SK-N-SH (cell line): ENCODE measurements at regions not wholly inside any gene's neighbourhood (a gene's known extent, or its start where the extent isn't known, plus 50 kb on each side); places are given as distances from the start of the nearest gene placed in this dataset.

Source experiments
- CTCF ChIA-PET: fragments of 300-600, 350-600 bp; formaldehyde crosslinking; extraction: SDS; loops from one replicate; lab custom pipeline; 2021; lab: Yijun Ruan, JAX
- POLR2A ChIA-PET: fragments of 350-600 bp; sonication (Branson Sonifier 250); formaldehyde crosslinking; extraction: SDS; loops from one replicate; lab custom pipeline; 2020; ENCODE audit warnings: antibody characterized with exemption, inconsistent platforms; lab: Yijun Ruan, JAX
- DNase-seq: peaks from one replicate; pipeline ENCODE4 v3.0.0; 2012
- H2AFZ ChIP-seq: fragments of 200-600 bp; sonication (generic); 2 replicates; pipeline ENCODE4 v1.8.1; 2016; ENCODE audit warnings: antibody characterized with exemption, mild to moderate bottlenecking, low read depth
- H3F3A ChIP-seq: fragments of 200-600 bp; sonication (generic); replicated peaks from 2 replicates; pipeline ENCODE3; 2016; ENCODE audit warnings: antibody characterized with exemption, mild to moderate bottlenecking; ENCODE audit not compliant: insufficient read depth
- H3K27ac ChIP-seq, 2 experiments: fragments of 200-500 bp in 1 of 2; fragments of 200-600 bp in 1 of 2; sonication (Bioruptor generic) in 1 of 2; sonication (generic), shearing (Covaris generic) in 1 of 2; 2 replicates each; pipeline versions ENCODE4 v1.5.1 to v1.6.1; 2014 to 2016; ENCODE audit warnings: low read depth in 2 of 2, inconsistent platforms in 1 of 2, low read length in 1 of 2, mild to moderate bottlenecking in 1 of 2, mixed read lengths in 1 of 2
- H3K27me3 ChIP-seq: fragments of 200-600 bp; sonication (generic), shearing (Covaris generic); 2 replicates; pipeline ENCODE4 v1.6.1; 2016; ENCODE audit warnings: mixed run types; ENCODE audit not compliant: insufficient read depth
- H3K36me3 ChIP-seq, 2 experiments: fragments of 200-500 bp in 1 of 2; fragments of 200-600 bp in 1 of 2; sonication (Bioruptor generic) in 1 of 2; sonication (generic) in 1 of 2; replicated peaks in 1 of 2; 2 replicates each; pipeline versions ENCODE3 to v1.5.1; 2014 to 2016; ENCODE audit warnings: low read length in 1 of 2, mild to moderate bottlenecking in 1 of 2; ENCODE audit not compliant: insufficient read depth in 2 of 2, control insufficient read depth in 1 of 2
- H3K4me1 ChIP-seq, 2 experiments: fragments of 200-500 bp in 1 of 2; fragments of 200-600 bp in 1 of 2; sonication (Bioruptor generic) in 1 of 2; sonication (generic), shearing (Covaris generic) in 1 of 2; 2 replicates each; pipeline versions ENCODE4 v1.5.1 to v1.6.1; 2014 to 2016; ENCODE audit warnings: low read depth in 1 of 2, low read length in 1 of 2, mixed run types in 1 of 2; ENCODE audit not compliant: insufficient read depth in 2 of 2, control insufficient read depth in 1 of 2
- H3K4me2 ChIP-seq: fragments of 200-600 bp; sonication (generic), shearing (Covaris generic); 2 replicates; pipeline ENCODE4 v1.6.1; 2017; ENCODE audit warnings: mixed run types
- H3K4me3 ChIP-seq, 2 experiments: fragments of 200-500 bp in 1 of 2; fragments of 200-600 bp in 1 of 2; sonication (Bioruptor generic) in 1 of 2; sonication (generic), shearing (Covaris generic) in 1 of 2; 2 replicates each; pipeline versions ENCODE4 v1.5.1 to v1.8.1; 2014 to 2016; ENCODE audit warnings: low read depth in 2 of 2, inconsistent platforms in 1 of 2, low read length in 1 of 2, mild to moderate bottlenecking in 1 of 2, mixed read lengths in 1 of 2, moderate library complexity in 1 of 2
- H3K79me2 ChIP-seq: fragments of 200-600 bp; sonication (generic); 2 replicates; pipeline ENCODE4 v1.8.1; 2017; ENCODE audit warnings: mild to moderate bottlenecking; ENCODE audit not compliant: insufficient read depth
- H3K9ac ChIP-seq: fragments of 200-600 bp; sonication (generic); 2 replicates; pipeline ENCODE4 v1.6.1; 2017; ENCODE audit warnings: mixed run types
- H3K9me2 ChIP-seq: fragments of 200-600 bp; sonication (generic); 2 replicates; pipeline ENCODE4 v1.6.1; 2017; ENCODE audit warnings: mixed run types
- H3K9me3 ChIP-seq: fragments of 200-600 bp; sonication (generic); 2 replicates; pipeline ENCODE4 v1.6.1; 2017; ENCODE audit warnings: mixed run types, mild to moderate bottlenecking, moderate library complexity
- H4K20me1 ChIP-seq: fragments of 200-600 bp; sonication (generic); 2 replicates; pipeline ENCODE4 v1.6.1; 2017; ENCODE audit warnings: mild to moderate bottlenecking, mixed run types; ENCODE audit not compliant: insufficient read depth
- CHD2 ChIP-seq: fragments of 150-350 bp; IDR thresholded peaks from 2 replicates; pipeline ENCODE4 v1.6.1; 2018; ENCODE audit warnings: low read length; ENCODE audit not compliant: partially characterized antibody
- ELF1 ChIP-seq: IDR thresholded peaks from 2 replicates; pipeline ENCODE4 v1.4.0; 2012
- EP300 ChIP-seq, 2 experiments: IDR thresholded peaks; 2 replicates each; pipeline versions ENCODE4 v1.4.0 to v1.6.1; 2012; ENCODE audit warnings: borderline replicate concordance in 1 of 2, low read depth in 1 of 2, low read length in 1 of 2
- FOSL2 ChIP-seq: IDR thresholded peaks from 2 replicates; pipeline ENCODE4 v1.4.0; 2012; ENCODE audit warnings: low read depth, mild to moderate bottlenecking, moderate library complexity, borderline replicate concordance
- FOXJ3 ChIP-seq: sonication (generic); formaldehyde crosslinking; IDR thresholded peaks from 2 replicates; pipeline ENCODE4 v1.5.1; 2020; ENCODE audit warnings: mild to moderate bottlenecking, missing genetic modification reagents
- FOXM1 ChIP-seq: IDR thresholded peaks from 2 replicates; pipeline ENCODE4 v1.4.0; 2012; ENCODE audit warnings: low read depth, mild to moderate bottlenecking
- GATA2 ChIP-seq: sonication (generic); formaldehyde crosslinking; IDR thresholded peaks from 2 replicates; pipeline ENCODE4 v1.5.0; 2020; ENCODE audit warnings: mild to moderate bottlenecking, missing genetic modification reagents
- JUND ChIP-seq: IDR thresholded peaks from 2 replicates; pipeline ENCODE4 v1.4.0; 2012
- MEF2A ChIP-seq: IDR thresholded peaks from 2 replicates; pipeline ENCODE4 v1.4.0; 2012; ENCODE audit warnings: low read depth, borderline replicate concordance
- NFIC ChIP-seq: IDR thresholded peaks from 2 replicates; pipeline ENCODE4 v1.4.0; 2012; ENCODE audit warnings: borderline replicate concordance
- NRF1 ChIP-seq: IDR thresholded peaks from 2 replicates; pipeline ENCODE4 v1.6.1; 2012; ENCODE audit warnings: low read depth, mild to moderate bottlenecking, low read length
- POLR2AphosphoS5 ChIP-seq: IDR thresholded peaks from 2 replicates; pipeline ENCODE4 v1.6.1; 2012; ENCODE audit warnings: low read depth, low read length
- TAF1 ChIP-seq: IDR thresholded peaks from 2 replicates; pipeline ENCODE4 v1.6.1; 2012; ENCODE audit warnings: low read depth, mild to moderate bottlenecking, low read length, moderate library complexity, borderline replicate concordance
- TCF12 ChIP-seq: IDR thresholded peaks from 2 replicates; pipeline ENCODE4 v1.4.0; 2012
- WGBS: methylation state at CpG from one replicate; pipeline ENCODE4 v1.1.6; 2017; ENCODE audit warnings: low lambda C conversion rate; 5-methylcytosine and 5-hydroxymethylcytosine counted together
- TF ChIP-seq, protein P1 (sequence below): IDR thresholded peaks from 2 replicates; pipeline ENCODE4 v1.6.1; 2012; ENCODE audit warnings: mild to moderate bottlenecking, low read depth, low read length, moderate library complexity
- TF ChIP-seq, protein P2 (sequence below): IDR thresholded peaks from 2 replicates; pipeline ENCODE4 v1.4.0; 2012; ENCODE audit warnings: low read depth
- TF ChIP-seq, protein P3 (sequence below): fragments of 150-350 bp; IDR thresholded peaks from 2 replicates; pipeline ENCODE4 v1.6.1; 2016; ENCODE audit warnings: mild to moderate bottlenecking, low read depth, low read length

DNA sequence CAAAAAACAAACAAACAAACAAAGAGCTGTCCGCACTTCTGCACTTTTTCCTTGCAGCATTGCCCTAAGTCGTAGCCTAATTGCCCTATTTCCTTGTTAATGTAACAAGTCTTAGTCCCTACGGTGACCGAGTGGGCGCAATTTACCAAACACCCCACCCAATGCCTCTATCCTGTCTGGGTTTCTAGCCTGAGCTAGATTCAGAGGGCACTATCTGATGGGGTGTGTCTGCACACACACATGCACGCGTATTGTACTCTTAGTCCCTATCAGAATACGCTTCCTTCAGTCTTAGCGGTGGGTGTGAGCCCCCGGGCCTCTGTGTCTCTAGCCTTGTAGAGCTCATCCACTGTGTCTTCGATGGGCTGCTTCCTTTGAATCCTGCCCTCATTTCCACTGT is 125.9 kb upstream of the DLG1 start:
- Histone ChIP-seq H3F3A (no peaks in the 10 kb centered on the region), H3K4me1 (peaks cover 17 to 49% of the 10 kb centered on the region in 2 experiments; a peak in 3 of 4 replicates), H3K4me2 (no peak overlapping the region), H3K9me2 (no peaks in the 10 kb centered on the region), H2AFZ (no peak overlapping the region), H3K36me3 (no peaks in the 10 kb centered on the region), H3K4me3 (no peak overlapping the region)
- POLR2A ChIA-PET: no interaction called here
- CTCF ChIA-PET: interaction anchor here (1.0 to 1.9 kb wide), 3 partner anchors 30 to 167 kb away, joined by 3 to 13 read pairs (median 3); no protein-coding TSS in a partner anchor
- no peak for DNase-seq
- TF ChIP-seq JUND (no peak), NRF1 (no peak), TAF1 (no peak), POLR2AphosphoS5 (no peak), EP300 (IDR thresholded peaks at IDR 0.05; ENCODE audit: borderline replicate concordance in 1 of 2, low read depth in 1 of 2, low read length in 1 of 2) (no peak), FOSL2 (no peak), FOXJ3 (CRISPR knock-in tag) (no peak), FOXM1 (no peak), ELF1 (no peak), TCF12 (no peak), CHD2 (no peak), MEF2A (no peak), NFIC (no peak), GATA2 (CRISPR knock-in tag) (no peak)
- TF ChIP-seq, protein P1, sequence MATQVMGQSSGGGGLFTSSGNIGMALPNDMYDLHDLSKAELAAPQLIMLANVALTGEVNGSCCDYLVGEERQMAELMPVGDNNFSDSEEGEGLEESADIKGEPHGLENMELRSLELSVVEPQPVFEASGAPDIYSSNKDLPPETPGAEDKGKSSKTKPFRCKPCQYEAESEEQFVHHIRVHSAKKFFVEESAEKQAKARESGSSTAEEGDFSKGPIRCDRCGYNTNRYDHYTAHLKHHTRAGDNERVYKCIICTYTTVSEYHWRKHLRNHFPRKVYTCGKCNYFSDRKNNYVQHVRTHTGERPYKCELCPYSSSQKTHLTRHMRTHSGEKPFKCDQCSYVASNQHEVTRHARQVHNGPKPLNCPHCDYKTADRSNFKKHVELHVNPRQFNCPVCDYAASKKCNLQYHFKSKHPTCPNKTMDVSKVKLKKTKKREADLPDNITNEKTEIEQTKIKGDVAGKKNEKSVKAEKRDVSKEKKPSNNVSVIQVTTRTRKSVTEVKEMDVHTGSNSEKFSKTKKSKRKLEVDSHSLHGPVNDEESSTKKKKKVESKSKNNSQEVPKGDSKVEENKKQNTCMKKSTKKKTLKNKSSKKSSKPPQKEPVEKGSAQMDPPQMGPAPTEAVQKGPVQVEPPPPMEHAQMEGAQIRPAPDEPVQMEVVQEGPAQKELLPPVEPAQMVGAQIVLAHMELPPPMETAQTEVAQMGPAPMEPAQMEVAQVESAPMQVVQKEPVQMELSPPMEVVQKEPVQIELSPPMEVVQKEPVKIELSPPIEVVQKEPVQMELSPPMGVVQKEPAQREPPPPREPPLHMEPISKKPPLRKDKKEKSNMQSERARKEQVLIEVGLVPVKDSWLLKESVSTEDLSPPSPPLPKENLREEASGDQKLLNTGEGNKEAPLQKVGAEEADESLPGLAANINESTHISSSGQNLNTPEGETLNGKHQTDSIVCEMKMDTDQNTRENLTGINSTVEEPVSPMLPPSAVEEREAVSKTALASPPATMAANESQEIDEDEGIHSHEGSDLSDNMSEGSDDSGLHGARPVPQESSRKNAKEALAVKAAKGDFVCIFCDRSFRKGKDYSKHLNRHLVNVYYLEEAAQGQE: no peak
- TF ChIP-seq, protein P2, sequence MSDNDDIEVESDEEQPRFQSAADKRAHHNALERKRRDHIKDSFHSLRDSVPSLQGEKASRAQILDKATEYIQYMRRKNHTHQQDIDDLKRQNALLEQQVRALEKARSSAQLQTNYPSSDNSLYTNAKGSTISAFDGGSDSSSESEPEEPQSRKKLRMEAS: no peak
- TF ChIP-seq, protein P3, sequence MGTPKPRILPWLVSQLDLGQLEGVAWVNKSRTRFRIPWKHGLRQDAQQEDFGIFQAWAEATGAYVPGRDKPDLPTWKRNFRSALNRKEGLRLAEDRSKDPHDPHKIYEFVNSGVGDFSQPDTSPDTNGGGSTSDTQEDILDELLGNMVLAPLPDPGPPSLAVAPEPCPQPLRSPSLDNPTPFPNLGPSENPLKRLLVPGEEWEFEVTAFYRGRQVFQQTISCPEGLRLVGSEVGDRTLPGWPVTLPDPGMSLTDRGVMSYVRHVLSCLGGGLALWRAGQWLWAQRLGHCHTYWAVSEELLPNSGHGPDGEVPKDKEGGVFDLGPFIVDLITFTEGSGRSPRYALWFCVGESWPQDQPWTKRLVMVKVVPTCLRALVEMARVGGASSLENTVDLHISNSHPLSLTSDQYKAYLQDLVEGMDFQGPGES: no peak
- TF ChIP-seq, all 33 proteins: peak for 0
- 83% methylated on average over 11 of the region's 11 CpGs for WGBS
- Histone ChIP-seq H4K20me1 (no peaks in the 10 kb centered on the region), H3K27me3 (no peaks in the 10 kb centered on the region), H3K9me3 (no peaks in the 10 kb centered on the region), H3K79me2 (no peaks in the 10 kb centered on the region), H3K27ac (no peak overlapping the region), H3K9ac (no peak overlapping the region)
